NB4 (cell line): ENCODE measurements at regions not wholly inside any gene's neighbourhood (a gene's known extent, or its start where the extent isn't known, plus 50 kb on each side); places are given as distances from the start of the nearest gene placed in this dataset.

Experiments
- DNase-seq: peaks from one replicate; pipeline ENCODE4 v3.0.0; 2010; ENCODE audit warnings: low read depth
- H3K4me3 ChIP-seq: one replicate; pipeline ENCODE4 v1.5.1; 2011; ENCODE audit warnings: mild to moderate bottlenecking, low read depth, low read length, moderate library complexity
- CTCF ChIP-seq: IDR thresholded peaks from one replicate; pipeline ENCODE4 v1.5.1; 2012; ENCODE audit warnings: low read depth, low read length
- MAX ChIP-seq: IDR thresholded peaks from 2 replicates; pipeline ENCODE4 v1.6.1; 2011; ENCODE audit warnings: low read depth, low read length
- MYC ChIP-seq: IDR thresholded peaks from 2 replicates; pipeline ENCODE4 v1.6.1; 2011; ENCODE audit warnings: low read depth, low read length
- POLR2A ChIP-seq: IDR thresholded peaks from 2 replicates; pipeline ENCODE4 v1.6.1; 2011; ENCODE audit warnings: mild to moderate bottlenecking; ENCODE audit not compliant: insufficient read length; ENCODE audit errors: extremely low read depth

GRCh38 chr5:169460896-169461295 lies 122.7 kb upstream of the SPDL1 start:
- TF ChIP-seq MAX = no peak
- TF ChIP-seq MYC = no peak
- no peak for TF ChIP-seq POLR2A
- TF ChIP-seq CTCF = no peak
- H3K4me3 ChIP-seq = no peak overlapping the region
- no peak for DNase-seq

- H3K4me3 ChIP-seq = no peak overlapping the region
- no peak for DNase-seq
- TF ChIP-seq CTCF (no peak), MAX (no peak), POLR2A (no peak), MYC (no peak)
These were observed 123.5 kb upstream of the SPDL1 start for GRCh38 chr5:169460123-169460522.

- no peak for DNase-seq
- TF ChIP-seq CTCF = no peak
- no peak for TF ChIP-seq MAX
- TF ChIP-seq POLR2A = no peak
- no peak for TF ChIP-seq MYC
- no peak overlapping the region for H3K4me3 ChIP-seq
These were observed 125.4 kb upstream of the SPDL1 start for GRCh38 chr5:169458221-169458620.

GRCh38 chr5:169450464-169450863 lies 133.1 kb upstream of the SPDL1 start:
- DNase-seq = no peak
- TF ChIP-seq POLR2A (no peak), MYC (no peak), CTCF (no peak), MAX (no peak)
- H3K4me3 ChIP-seq = no peak overlapping the region

- DNase-seq = no peak
- TF ChIP-seq MYC (no peak), CTCF (no peak), MAX (no peak), POLR2A (no peak)
- H3K4me3 ChIP-seq = no peak overlapping the region
These were observed 134.7 kb upstream of the SPDL1 start for GRCh38 chr5:169448826-169449225.

- H3K4me3 ChIP-seq = no peak overlapping the region
- no peak for TF ChIP-seq MYC
- no peak for TF ChIP-seq MAX
- TF ChIP-seq POLR2A = no peak
- TF ChIP-seq CTCF = no peak
- no peak for DNase-seq
These were observed 138.4 kb upstream of the SPDL1 start for GRCh38 chr5:169445191-169445590.
